Sigmoid colon (tissue), 4 donors: ENCODE measurements at regions not wholly inside any gene's neighbourhood (a gene's known extent, or its start where the extent isn't known, plus 50 kb on each side); places are given as distances from the start of the nearest gene placed in this dataset.

Source experiments
- CTCF ChIP-seq, 4 experiments: fragments of 450-650 bp in 3 of 4; fragments of 200-600 bp in 1 of 4; IDR thresholded peaks; one replicate each; pipeline ENCODE4 v1.5.1; 2016 to 2019; ENCODE audit warnings: antibody characterized with exemption in 4 of 4, mild to moderate bottlenecking in 3 of 4, moderate library complexity in 2 of 4
- EP300 ChIP-seq, 4 donors: sonication (generic); formaldehyde crosslinking; IDR thresholded peaks; one replicate each; pipeline ENCODE4 v1.6.1; 2017; ENCODE audit warnings: antibody characterized with exemption in 4 of 4
- POLR2A ChIP-seq, 2 donors: fragments of 450-650 bp; IDR thresholded peaks; one replicate each; pipeline ENCODE4 v1.6.1; 2016; ENCODE audit warnings: antibody characterized with exemption in 2 of 2, mild to moderate bottlenecking in 2 of 2, moderate library complexity in 2 of 2
- POLR2AphosphoS5 ChIP-seq, 4 donors: sonication (generic); formaldehyde crosslinking; IDR thresholded peaks; one replicate each; pipeline ENCODE4 v1.6.1; 2017; ENCODE audit warnings: antibody characterized with exemption in 4 of 4

- TF ChIP-seq CTCF (IDR thresholded peaks at IDR 0.05) (no peak), POLR2A (IDR thresholded peaks at IDR 0.05) (no peak), POLR2AphosphoS5 (IDR thresholded peaks at IDR 0.05) (no peak), EP300 (IDR thresholded peaks at IDR 0.05) (no peak)
Measured at GRCh38 chr14:101294136-101294535, 267.2 kb upstream of the DIO3 start.
